Endothelial cell of umbilical vein (primary cell): ENCODE measurements at regions not wholly inside any gene's neighbourhood (a gene's known extent, or its start where the extent isn't known, plus 50 kb on each side); places are given as distances from the start of the nearest gene placed in this dataset.

Experiments
- BruUV-seq: library from RNA; stranded (reverse); fragments of 400-500 nt; replicated peaks from 2 replicates; lab custom pipeline; 2021; lab: Mats Ljungman, UMichigan
- CTCF ChIA-PET: fragments of 300-600, 350-600 bp; sonication (Branson Sonifier 250); formaldehyde crosslinking; loops from one replicate; lab custom pipeline; 2021; ENCODE audit warnings: antibody characterized with exemption, inconsistent platforms; lab: Charles Lee
- POLR2A ChIA-PET: fragments of 300-600, 350-600 bp; sonication (Branson Sonifier 250); formaldehyde crosslinking; loops from one replicate; lab custom pipeline; 2021; ENCODE audit warnings: antibody characterized with exemption, inconsistent platforms; lab: Charles Lee
- DNase-seq: peaks from one replicate; pipeline ENCODE4 v3.0.0-alpha.2; 2011; ENCODE audit warnings: low read depth, low spot score
- FAIRE-seq: peaks from 2 replicates; lab custom pipeline; 2011; peaks lifted over from hg19 to GRCh38; lab: Jason Lieb, UNC
- H2AFZ ChIP-seq: 2 replicates; pipeline ENCODE4 v1.6.0; 2012; ENCODE audit warnings: low read depth, low read length, control low read depth, inconsistent platforms
- H3K27ac ChIP-seq: 2 replicates; pipeline ENCODE4 v1.5.1; 2011; ENCODE audit warnings: low read depth, mild to moderate bottlenecking, control low read depth, low read length, moderate library complexity; ENCODE audit not compliant: insufficient read depth
- H3K27me3 ChIP-seq, 2 experiments: 2 replicates each; pipeline versions ENCODE4 v1.6.0 to v1.6.1; 2011; ENCODE audit warnings: low read length in 2 of 2, mixed read lengths in 1 of 2; ENCODE audit not compliant: control insufficient read depth in 2 of 2, insufficient read depth in 2 of 2
- H3K36me3 ChIP-seq, 2 experiments: 2 replicates in 1 of 2; 3 replicates in 1 of 2; pipeline ENCODE4 v1.5.1; 2011; ENCODE audit warnings: low read length in 2 of 2, mild to moderate bottlenecking in 1 of 2, moderate library complexity in 1 of 2; ENCODE audit not compliant: control insufficient read depth in 2 of 2, insufficient read depth in 2 of 2; ENCODE audit errors: extremely low read depth in 1 of 2
- H3K4me1 ChIP-seq: 3 replicates; pipeline ENCODE4 v1.5.1; 2011; ENCODE audit warnings: mild to moderate bottlenecking, low read length; ENCODE audit not compliant: control insufficient read depth, insufficient read depth; ENCODE audit errors: extremely low read depth
- H3K4me2 ChIP-seq: 2 replicates; pipeline ENCODE4 v1.6.1; 2011; ENCODE audit warnings: low read length, control low read depth, mixed read lengths; ENCODE audit not compliant: insufficient read depth
- H3K4me3 ChIP-seq, 3 experiments: fragments of 200-600 bp in 1 of 3; sonication (generic), shearing (Covaris generic) in 1 of 3; replicated peaks in 1 of 3; 2 replicates each; pipeline ENCODE4 v1.5.1; 2011 to 2016; ENCODE audit warnings: control low read depth in 3 of 3, low read length in 3 of 3, mild to moderate bottlenecking in 2 of 3, inconsistent platforms in 1 of 3, low read depth in 1 of 3, moderate library complexity in 1 of 3; ENCODE audit not compliant: insufficient read depth in 1 of 3
- H3K79me2 ChIP-seq: 2 replicates; pipeline ENCODE4 v1.6.0; 2012; ENCODE audit warnings: low read length, inconsistent platforms; ENCODE audit not compliant: control insufficient read depth, insufficient read depth
- H3K9ac ChIP-seq: replicated peaks from 2 replicates; pipeline ENCODE3; 2011; ENCODE audit warnings: low read length, control low read depth; ENCODE audit not compliant: insufficient read depth; ENCODE audit errors: extremely low read depth
- H3K9me1 ChIP-seq: replicated peaks from 3 replicates; pipeline ENCODE4 v1.6.0; 2011; ENCODE audit warnings: mild to moderate bottlenecking, low read length; ENCODE audit not compliant: control insufficient read depth, insufficient read depth; ENCODE audit errors: extremely low read depth
- H3K9me3 ChIP-seq: replicated peaks from 2 replicates; pipeline ENCODE4 v1.5.1; 2012; ENCODE audit warnings: low read length, inconsistent platforms; ENCODE audit not compliant: control insufficient read depth, insufficient read depth
- H4K20me1 ChIP-seq: replicated peaks from 2 replicates; pipeline ENCODE3; 2011; ENCODE audit warnings: mild to moderate bottlenecking, low read length; ENCODE audit not compliant: control insufficient read depth, insufficient read depth; ENCODE audit errors: extremely low read depth
- CTCF ChIP-seq, 2 donors: IDR thresholded peaks; 1 replicate in 1 of 2; 2 replicates in 1 of 2; pipeline ENCODE4 v1.5.1; 2011; ENCODE audit warnings: low read length in 2 of 2, mild to moderate bottlenecking in 2 of 2, moderate library complexity in 2 of 2, control low read depth in 1 of 2, inconsistent platforms in 1 of 2, low read depth in 1 of 2; ENCODE audit not compliant: insufficient read depth in 1 of 2; ENCODE audit errors: extremely low read depth in 1 of 2
- EZH2 ChIP-seq: IDR thresholded peaks from 2 replicates; pipeline ENCODE4 v1.6.1; 2012; ENCODE audit warnings: borderline replicate concordance, low read depth, mild to moderate bottlenecking, moderate library complexity, low read length, inconsistent platforms; ENCODE audit not compliant: severe bottlenecking
- FOS ChIP-seq: IDR thresholded peaks from 2 replicates; pipeline ENCODE4 v1.6.1; 2011; ENCODE audit warnings: mild to moderate bottlenecking, low read length, moderate library complexity, borderline replicate concordance; ENCODE audit not compliant: insufficient read depth
- GATA2 ChIP-seq: IDR thresholded peaks from 2 replicates; pipeline ENCODE4 v1.7.0; 2011; ENCODE audit warnings: low read depth, mild to moderate bottlenecking, moderate library complexity, mixed read lengths, low read length; ENCODE audit not compliant: insufficient read length, insufficient read depth
- JUN ChIP-seq: IDR thresholded peaks from 2 replicates; pipeline ENCODE4 v1.6.1; 2011; ENCODE audit warnings: borderline replicate concordance, low read depth; ENCODE audit not compliant: insufficient read length, insufficient read depth
- MAX ChIP-seq: IDR thresholded peaks from 2 replicates; pipeline ENCODE4 v1.6.1; 2011; ENCODE audit not compliant: insufficient read depth, insufficient read length
- MYC ChIP-seq: IDR thresholded peaks from one replicate; pipeline ENCODE4 v1.6.1; 2011; ENCODE audit warnings: mild to moderate bottlenecking, low read depth, low read length
- POLR2A ChIP-seq: IDR thresholded peaks from 2 replicates; pipeline ENCODE4 v1.6.1; 2012; ENCODE audit warnings: low read depth, mild to moderate bottlenecking, control low read depth, low read length
- POLR2AphosphoS5 ChIP-seq: IDR thresholded peaks from 2 replicates; pipeline ENCODE4 v1.6.1; 2012; ENCODE audit warnings: low read depth, mild to moderate bottlenecking, control low read depth, low read length, moderate library complexity; ENCODE audit not compliant: insufficient read depth
- dilution Hi-C: fragments of 300-500 bp; cut with MboI; formaldehyde crosslinking; loops from one replicate; pipeline ENCODE4 v1.15.0; 2019; ENCODE audit warnings: low sequenced_read_pairs; ENCODE audit not compliant: extremely low pct_ligation_motif_present
- intact Hi-C: fragments of 100-400 bp; cut with micrococcal nuclease; formaldehyde crosslinking; loops from one replicate; pipeline ENCODE4 v1.10.0; 2022

GRCh38 chr4:62398318-62398717, 1198.2 kb downstream of the ADGRL3 start:
- Histone ChIP-seq H3K4me2 (no peak overlapping the region), H3K79me2 (no peaks in the 10 kb centered on the region), H3K36me3 (no peaks in the 10 kb centered on the region), H3K27ac (no peak overlapping the region), H3K9ac (no peak overlapping the region), H2AFZ (no peak overlapping the region), H3K9me3 (no peaks in the 10 kb centered on the region), H3K4me3 (no peak overlapping the region), H4K20me1 (no peaks in the 10 kb centered on the region), H3K4me1 (no peaks in the 10 kb centered on the region), H3K9me1 (no peaks in the 10 kb centered on the region), H3K27me3 (no peaks in the 10 kb centered on the region)
- TF ChIP-seq JUN (no peak), EZH2 (no peak), CTCF (IDR thresholded peaks at IDR 0.05; ENCODE audit: extremely low read depth in 1 of 2, insufficient read depth in 1 of 2, low read depth in 1 of 2, low read length in 2 of 2) (no peak), MAX (no peak), POLR2AphosphoS5 (no peak), GATA2 (no peak), MYC (no peak), POLR2A (no peak), FOS (no peak)
- dilution Hi-C loops (no loop called here), intact Hi-C loops (no loop called here)
- no peak for DNase-seq
- no peak for FAIRE-seq
- POLR2A ChIA-PET, result no interaction called here
- CTCF ChIA-PET, result no interaction called here
- BruUV-seq, result no TSS peak
